ENCODE measurements at regions not wholly inside any gene's neighbourhood (a gene's known extent, or its start where the extent isn't known, plus 50 kb on each side); places are given as distances from the start of the nearest gene placed in this dataset.

DNA sequence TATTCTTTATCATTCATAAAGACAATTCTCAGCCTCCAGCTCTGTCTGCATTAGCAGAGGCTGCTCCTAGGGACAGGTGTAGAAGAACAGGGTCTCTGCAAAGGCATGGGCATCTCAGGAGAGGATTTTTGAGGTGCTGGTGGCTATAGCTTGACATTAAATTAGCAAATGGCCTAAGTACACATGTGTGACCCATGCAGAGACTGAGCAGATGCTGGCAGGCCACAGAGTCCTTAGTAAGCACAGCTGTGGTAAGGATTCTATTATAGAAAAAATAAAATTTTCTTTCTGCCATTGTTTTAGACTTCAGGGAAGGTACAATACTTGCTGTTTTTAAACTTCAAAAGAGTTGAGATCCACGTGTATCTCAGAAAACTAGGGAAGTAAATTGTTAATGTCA lies 177.5 kb upstream of the DUSP10 start:
- H3K36me3 ChIP-seq (replicated peaks in 1 of 2; ENCODE audit: insufficient read depth in 1 of 2, low read depth in 2 of 2), result no peaks in the 10 kb centered on the region
- no peak for DNase-seq
- WGBS, 2 donors, result 63 to 79% methylated on average over 1 of the region's 1 CpG
- intact Hi-C loops (cut with DNase I), result no loop called here
- TF ChIP-seq, protein P1, sequence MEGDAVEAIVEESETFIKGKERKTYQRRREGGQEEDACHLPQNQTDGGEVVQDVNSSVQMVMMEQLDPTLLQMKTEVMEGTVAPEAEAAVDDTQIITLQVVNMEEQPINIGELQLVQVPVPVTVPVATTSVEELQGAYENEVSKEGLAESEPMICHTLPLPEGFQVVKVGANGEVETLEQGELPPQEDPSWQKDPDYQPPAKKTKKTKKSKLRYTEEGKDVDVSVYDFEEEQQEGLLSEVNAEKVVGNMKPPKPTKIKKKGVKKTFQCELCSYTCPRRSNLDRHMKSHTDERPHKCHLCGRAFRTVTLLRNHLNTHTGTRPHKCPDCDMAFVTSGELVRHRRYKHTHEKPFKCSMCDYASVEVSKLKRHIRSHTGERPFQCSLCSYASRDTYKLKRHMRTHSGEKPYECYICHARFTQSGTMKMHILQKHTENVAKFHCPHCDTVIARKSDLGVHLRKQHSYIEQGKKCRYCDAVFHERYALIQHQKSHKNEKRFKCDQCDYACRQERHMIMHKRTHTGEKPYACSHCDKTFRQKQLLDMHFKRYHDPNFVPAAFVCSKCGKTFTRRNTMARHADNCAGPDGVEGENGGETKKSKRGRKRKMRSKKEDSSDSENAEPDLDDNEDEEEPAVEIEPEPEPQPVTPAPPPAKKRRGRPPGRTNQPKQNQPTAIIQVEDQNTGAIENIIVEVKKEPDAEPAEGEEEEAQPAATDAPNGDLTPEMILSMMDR (IDR thresholded peaks at IDR 0.05), result no peak
- no peak for TF ChIP-seq POLR2A (IDR thresholded peaks at IDR 0.05)
- ATAC-seq, result no peak
- no peaks in the 10 kb centered on the region for H3K27me3 ChIP-seq
- no peaks in the 10 kb centered on the region for H3K4me1 ChIP-seq
- no peak overlapping the region for H3K27ac ChIP-seq
- no peak overlapping the region for H3K4me3 ChIP-seq
- no peaks in the 10 kb centered on the region for H3K9me3 ChIP-seq

DNA sequence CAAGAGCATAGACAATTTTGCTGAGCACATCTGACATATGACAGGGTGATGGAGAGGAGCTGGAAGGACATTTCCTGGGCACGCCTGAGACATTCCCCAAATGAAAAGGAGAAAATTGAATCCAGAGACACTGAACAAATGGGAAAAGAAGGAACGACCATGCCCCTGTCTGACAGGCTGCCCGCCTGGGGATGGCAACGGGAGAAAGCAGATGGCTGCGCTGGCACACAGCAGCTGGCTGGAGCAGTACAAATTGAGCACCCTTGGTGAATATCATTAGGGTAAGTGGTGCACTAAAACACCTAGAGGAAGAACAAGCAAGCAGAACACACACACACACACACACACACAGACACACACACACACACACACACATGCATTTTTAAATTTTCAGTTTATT lies 174.3 kb upstream of the DUSP10 start:
- no peak overlapping the region for H3K4me3 ChIP-seq
- 86 to 90% methylated on average over 5 of the region's 5 CpGs for WGBS, 2 donors
- TF ChIP-seq POLR2A (IDR thresholded peaks at IDR 0.05), result no peak
- TF ChIP-seq, protein P1 (IDR thresholded peaks at IDR 0.05), result no peak
- no peaks in the 10 kb centered on the region for H3K4me1 ChIP-seq
- no peaks in the 10 kb centered on the region for H3K36me3 ChIP-seq (replicated peaks in 1 of 2; ENCODE audit: insufficient read depth in 1 of 2, low read depth in 2 of 2)
- intact Hi-C loops (cut with DNase I), result no loop called here
- no peak overlapping the region for H3K27ac ChIP-seq
- no peaks in the 10 kb centered on the region for H3K27me3 ChIP-seq
- DNase-seq (no peak), ATAC-seq (no peak)
- H3K9me3 ChIP-seq, result no peaks in the 10 kb centered on the region

DNA sequence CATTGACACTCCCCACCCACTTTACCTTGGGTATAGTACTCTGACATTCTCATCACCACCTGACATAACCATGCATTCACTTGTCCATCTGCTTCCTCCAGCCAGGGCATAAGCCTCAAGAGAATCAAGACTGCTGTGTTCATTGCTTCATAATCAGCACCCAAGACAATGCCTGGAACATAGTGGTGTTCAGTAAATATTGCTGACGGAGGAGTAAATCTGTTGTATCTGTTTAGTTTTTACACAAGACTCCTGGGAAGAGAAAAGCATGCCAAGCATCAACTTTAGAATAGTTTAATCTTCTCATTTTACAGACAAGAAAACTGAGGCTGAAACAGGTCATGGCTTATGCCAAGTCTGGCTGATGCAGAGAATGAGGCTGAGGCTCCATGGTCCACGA lies 173.9 kb upstream of the DUSP10 start:
- TF ChIP-seq, protein P1 (IDR thresholded peaks at IDR 0.05), result no peak
- no peak for TF ChIP-seq POLR2A (IDR thresholded peaks at IDR 0.05)
- no peak overlapping the region for H3K27ac ChIP-seq
- H3K4me3 ChIP-seq, result no peak overlapping the region
- WGBS, 2 donors, result 81 to 91% methylated on average over 2 of the region's 2 CpGs
- H3K27me3 ChIP-seq, result no peaks in the 10 kb centered on the region
- no peaks in the 10 kb centered on the region for H3K36me3 ChIP-seq (replicated peaks in 1 of 2; ENCODE audit: insufficient read depth in 1 of 2, low read depth in 2 of 2)
- H3K4me1 ChIP-seq, result no peaks in the 10 kb centered on the region
- ATAC-seq (no peak), DNase-seq (no peak)
- no peaks in the 10 kb centered on the region for H3K9me3 ChIP-seq
- intact Hi-C loops (cut with DNase I), result no loop called here

DNA sequence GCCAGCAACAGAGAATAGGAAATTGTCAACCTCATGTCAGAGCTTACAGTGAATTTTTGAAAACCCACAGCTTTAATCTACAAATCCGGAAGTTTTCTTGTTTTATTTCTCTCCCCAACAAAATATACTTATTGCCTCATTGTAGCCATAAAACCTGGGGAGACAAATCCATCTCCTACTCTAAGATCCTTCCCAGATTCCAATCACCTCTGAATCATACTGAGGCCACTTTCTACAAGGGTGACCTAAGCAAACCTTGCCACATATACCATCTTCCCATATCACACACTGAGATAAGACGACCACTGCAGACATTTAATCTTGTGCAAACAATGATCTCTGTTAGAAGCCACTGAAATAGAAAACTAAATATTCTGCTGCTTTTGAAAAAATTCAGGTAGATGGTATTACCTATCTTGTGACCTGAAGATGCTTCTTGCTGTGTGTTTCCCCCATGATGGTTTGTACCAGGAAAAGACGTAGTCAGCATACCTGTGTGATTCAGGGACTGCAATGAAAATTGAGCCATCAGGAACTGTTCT lies 171.5 kb upstream of the DUSP10 start:
- no peaks in the 10 kb centered on the region for H3K36me3 ChIP-seq (replicated peaks in 1 of 2; ENCODE audit: insufficient read depth in 1 of 2, low read depth in 2 of 2)
- DNase-seq (no peak), ATAC-seq (no peak)
- H3K27me3 ChIP-seq, result no peaks in the 10 kb centered on the region
- no peaks in the 10 kb centered on the region for H3K4me1 ChIP-seq
- H3K27ac ChIP-seq, result no peak overlapping the region
- TF ChIP-seq POLR2A (IDR thresholded peaks at IDR 0.05), result no peak
- H3K9me3 ChIP-seq, result no peaks in the 10 kb centered on the region
- intact Hi-C loops (cut with DNase I), result no loop called here
- no peak overlapping the region for H3K4me3 ChIP-seq
- 57 to 60% methylated on average over 3 of the region's 3 CpGs for WGBS, 2 donors

DNA sequence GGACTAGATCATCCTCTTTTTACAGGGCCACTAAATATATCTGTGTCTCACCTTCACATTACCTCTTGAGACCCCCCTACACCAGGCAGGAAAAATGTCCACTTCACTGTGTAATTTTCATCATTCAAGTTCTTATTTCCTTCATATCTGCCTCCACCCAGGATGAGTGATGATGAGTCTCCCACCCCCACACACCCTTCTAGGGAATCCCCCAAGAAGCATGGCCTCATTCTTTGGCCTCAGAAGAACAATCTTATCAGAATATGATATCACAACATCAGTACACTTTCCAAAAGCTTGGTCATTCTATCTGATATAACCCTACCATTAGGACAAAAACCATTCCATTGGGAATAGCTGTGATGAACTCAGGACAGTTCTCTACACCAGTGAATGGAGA lies 170.3 kb upstream of the DUSP10 start:
- Histone ChIP-seq H3K4me3 (no peak overlapping the region), H3K27ac (no peak overlapping the region), H3K27me3 (no peaks in the 10 kb centered on the region), H3K9me3 (no peaks in the 10 kb centered on the region), H3K36me3 (replicated peaks in 1 of 2; ENCODE audit: insufficient read depth in 1 of 2, low read depth in 2 of 2) (no peaks in the 10 kb centered on the region), H3K4me1 (no peaks in the 10 kb centered on the region)
- TF ChIP-seq, protein P1 (IDR thresholded peaks at IDR 0.05), result no peak
- TF ChIP-seq POLR2A (IDR thresholded peaks at IDR 0.05), result no peak
- ATAC-seq, result no peak
- intact Hi-C loops (cut with DNase I), result no loop called here
- DNase-seq, result no peak
